AG04450 (cell line): ENCODE measurements at regions not wholly inside any gene's neighbourhood (a gene's known extent, or its start where the extent isn't known, plus 50 kb on each side); places are given as distances from the start of the nearest gene placed in this dataset.

Experiments used
- CTCF ChIA-PET: fragments of 300-600, 350-600 bp; formaldehyde crosslinking; extraction: SDS; loops from one replicate; lab custom pipeline; 2022; ENCODE audit warnings: antibody characterized with exemption, inconsistent platforms; lab: Charles Lee
- POLR2A ChIA-PET: fragments of 350-600 bp; formaldehyde crosslinking; extraction: SDS; loops from one replicate; lab custom pipeline; 2021; ENCODE audit warnings: antibody characterized with exemption, inconsistent platforms; lab: Yijun Ruan, JAX
- DNase-seq: peaks from one replicate; pipeline ENCODE4 v3.0.0-alpha.2; 2011; ENCODE audit warnings: low read depth, low spot score
- H3K27ac ChIP-seq: one replicate; pipeline ENCODE4 v1.5.1; 2012; ENCODE audit warnings: low read depth, low read length, control low read depth
- H3K27me3 ChIP-seq: one replicate; pipeline ENCODE4 v1.6.0; 2012; ENCODE audit warnings: low read length; ENCODE audit not compliant: control insufficient read depth, insufficient read depth
- H3K4me3 ChIP-seq: 2 replicates; pipeline ENCODE4 v1.5.1; 2011; ENCODE audit warnings: mild to moderate bottlenecking, low read depth, low read length, control low read depth
- H3K9me3 ChIP-seq: 2 replicates; pipeline ENCODE4 v1.5.1; 2012; ENCODE audit warnings: low read length; ENCODE audit not compliant: control insufficient read depth, insufficient read depth
- CTCF ChIP-seq: IDR thresholded peaks from 2 replicates; pipeline ENCODE4 v1.5.1; 2011; ENCODE audit warnings: low read depth, low read length, control low read depth, inconsistent platforms

- H3K27ac ChIP-seq, result no peak overlapping the region
- CTCF ChIA-PET, result no interaction called here
- peaks cover 3% of the 10 kb centered on the region; the same call in 1 of the 2 replicates for H3K9me3 ChIP-seq
- POLR2A ChIA-PET, result no interaction called here
- no peaks in the 10 kb centered on the region for H3K27me3 ChIP-seq
- no peak for TF ChIP-seq CTCF
- no peak overlapping the region for H3K4me3 ChIP-seq
- peak; percentile 36 for DNase-seq
Observed at GRCh38 chr17:12282056-12282455, 261.4 kb downstream of the MAP2K4 start.

- ChIA-PET POLR2A (no interaction called here), CTCF (no interaction called here)
Observed at GRCh38 chr17:12287953-12288352, 267.3 kb downstream of the MAP2K4 start.

GRCh38 chr17:12290207-12290606 lies 269.5 kb downstream of the MAP2K4 start:
- ChIA-PET CTCF (no interaction called here), POLR2A (no interaction called here)
- H3K27ac ChIP-seq, result no peak overlapping the region
- TF ChIP-seq CTCF, result no peak
- H3K9me3 ChIP-seq, result no peaks in the 10 kb centered on the region
- no peak for DNase-seq
- no peaks in the 10 kb centered on the region for H3K27me3 ChIP-seq
- no peak overlapping the region for H3K4me3 ChIP-seq

More at GRCh38 chr17:12287953-12288352, 267.3 kb downstream of the MAP2K4 start:
- no peaks in the 10 kb centered on the region for H3K27me3 ChIP-seq
- DNase-seq, result no peak
- no peak overlapping the region for H3K27ac ChIP-seq
- no peaks in the 10 kb centered on the region for H3K9me3 ChIP-seq
- TF ChIP-seq CTCF, result no peak
- no peak overlapping the region for H3K4me3 ChIP-seq

- Histone ChIP-seq H3K27me3 (no peaks in the 10 kb centered on the region), H3K27ac (no peak overlapping the region), H3K9me3 (0 out of 2 replicates have a peak, but pooled peaks cover 2% of the 10 kb centered on the region), H3K4me3 (no peak overlapping the region)
- ChIA-PET CTCF (interaction anchor here (1.9 kb wide), 1 partner anchor 250 kb away, joined by 4 read pairs; no protein-coding TSS in a partner anchor), POLR2A (no interaction called here)
- DNase-seq, result peak; percentile 24
- TF ChIP-seq CTCF, result no peak
Observed at GRCh38 chr17:12296209-12296625, 275.5 kb downstream of the MAP2K4 start.

- H3K4me3 ChIP-seq, result no peak overlapping the region
- no peak for TF ChIP-seq CTCF
- CTCF ChIA-PET, result no interaction called here
- H3K27ac ChIP-seq, result no peak overlapping the region
- no peaks in the 10 kb centered on the region for H3K27me3 ChIP-seq
- POLR2A ChIA-PET, result no interaction called here
- H3K9me3 ChIP-seq, result peaks cover 2% of the 10 kb centered on the region
- no peak for DNase-seq
Observed at GRCh38 chr17:12301551-12301950, 280.9 kb downstream of the MAP2K4 start.
